Stimulated activated CD4-positive, alpha-beta T cell treated with anti-CD3 and anti-CD28 coated beads, Interleukin-4, amount 100 ng/mL, for 4 hours (primary cell): ENCODE measurements at regions not wholly inside any gene's neighbourhood (a gene's known extent, or its start where the extent isn't known, plus 50 kb on each side); places are given as distances from the start of the nearest gene placed in this dataset.

ENCODE experiments used
- DNase-seq, 2 experiments: peaks; one replicate each; pipeline ENCODE4 v3.0.0-alpha.2; 2020

- no peak for DNase-seq
Measured at GRCh38 chr6:54574671-54575070, 266.4 kb downstream of the TINAG start.

GRCh38 chr6:54578261-54578660 is 268.3 kb upstream of the FAM83B start:
- no peak for DNase-seq

DNA sequence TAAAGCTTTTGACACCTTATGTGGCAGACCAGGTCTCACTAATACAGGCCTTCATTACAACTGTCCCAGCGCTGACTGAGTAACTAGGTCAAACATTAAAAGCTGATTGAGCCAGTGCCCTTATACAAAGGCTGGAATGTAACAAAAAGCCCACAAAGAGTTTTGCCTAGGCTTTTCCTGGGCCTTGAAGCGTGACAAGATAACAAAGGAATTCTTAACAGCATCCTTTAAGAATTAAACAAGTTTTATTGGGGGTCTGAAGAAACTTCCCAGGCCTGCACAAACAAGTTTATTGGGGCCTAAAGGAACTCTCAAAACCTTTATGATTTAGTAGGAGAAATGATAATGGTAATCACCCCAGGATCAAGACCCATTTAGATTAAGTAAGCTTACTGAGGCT is 267.6 kb upstream of the FAM83B start:
- no peak for DNase-seq

DNA sequence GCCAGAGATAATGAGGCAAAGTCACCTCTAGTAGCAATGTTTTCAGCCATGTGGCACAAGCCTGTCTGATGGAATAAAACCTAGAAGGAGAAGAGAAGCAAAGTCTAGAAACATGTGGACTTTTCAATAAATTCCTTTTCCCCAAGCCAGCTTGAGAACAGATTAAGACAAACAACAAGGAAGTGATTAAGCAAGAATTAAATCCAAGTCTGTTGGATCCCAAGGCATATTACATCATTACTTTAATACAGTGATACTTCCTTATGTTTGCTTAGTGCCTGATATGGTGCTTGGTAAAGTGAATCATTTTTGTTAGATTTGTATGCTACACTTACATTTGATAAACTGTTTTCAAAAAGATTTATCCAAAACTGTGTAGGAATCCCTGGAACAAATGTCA is 260.3 kb upstream of the FAM83B start:
- no peak for DNase-seq

DNA sequence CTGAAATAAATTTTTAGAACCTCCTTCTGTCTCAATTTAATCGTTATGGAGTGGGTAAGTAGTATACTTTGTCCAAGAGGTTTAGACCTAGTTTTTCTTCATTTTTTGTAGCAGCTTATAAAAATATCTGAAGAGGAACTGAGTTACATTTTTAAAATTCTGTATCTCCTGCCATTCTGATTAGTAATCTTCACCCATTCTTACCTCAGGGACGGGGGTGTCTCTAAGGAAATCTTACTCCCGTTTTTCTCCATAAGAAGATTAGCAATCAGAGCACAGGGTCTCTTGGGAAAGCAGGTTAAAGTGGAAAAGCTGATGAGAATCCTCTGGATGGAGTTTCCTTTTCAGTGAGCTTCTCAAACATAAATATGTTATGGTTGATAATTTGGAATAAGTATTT is 259.3 kb upstream of the FAM83B start:
- no peak for DNase-seq

DNA sequence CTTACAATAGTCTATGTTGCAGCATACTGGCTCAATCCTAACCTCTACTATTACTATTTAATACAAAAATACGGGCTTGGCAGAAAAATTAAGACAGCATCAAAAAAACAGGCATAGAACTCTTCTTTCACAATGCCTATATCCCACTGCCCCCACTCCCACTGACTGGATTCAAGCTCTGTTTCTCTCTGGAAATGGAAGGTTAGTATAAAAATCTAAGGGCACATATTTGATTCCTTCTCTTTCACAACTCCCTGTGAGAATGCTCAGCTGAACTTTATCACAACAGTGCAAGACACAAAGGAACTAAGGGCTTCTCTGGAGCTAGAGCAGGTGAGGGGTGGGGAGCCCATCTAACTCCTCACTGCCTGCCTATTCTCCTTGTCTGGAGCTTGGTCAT is 258.4 kb upstream of the FAM83B start:
- no peak for DNase-seq

DNA sequence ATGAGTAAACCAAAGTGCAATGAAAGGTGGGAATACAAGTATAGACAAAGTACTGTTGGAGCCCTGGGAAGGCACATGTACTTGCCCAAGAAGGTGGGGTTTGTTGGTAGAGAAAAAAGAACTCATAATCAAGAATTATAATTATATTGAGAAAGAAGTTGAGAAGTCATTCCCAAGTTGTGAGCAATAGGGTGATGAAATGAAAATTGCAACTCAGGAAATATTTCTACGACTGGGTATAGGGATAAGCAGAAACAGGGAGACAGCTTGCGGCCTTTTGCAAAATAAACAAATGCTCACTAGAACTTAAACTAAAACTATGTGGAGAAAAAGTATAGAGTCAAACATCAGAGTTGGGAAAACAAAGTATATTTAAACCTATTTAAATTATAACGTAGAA is 250.7 kb upstream of the FAM83B start:
- no peak for DNase-seq

DNA sequence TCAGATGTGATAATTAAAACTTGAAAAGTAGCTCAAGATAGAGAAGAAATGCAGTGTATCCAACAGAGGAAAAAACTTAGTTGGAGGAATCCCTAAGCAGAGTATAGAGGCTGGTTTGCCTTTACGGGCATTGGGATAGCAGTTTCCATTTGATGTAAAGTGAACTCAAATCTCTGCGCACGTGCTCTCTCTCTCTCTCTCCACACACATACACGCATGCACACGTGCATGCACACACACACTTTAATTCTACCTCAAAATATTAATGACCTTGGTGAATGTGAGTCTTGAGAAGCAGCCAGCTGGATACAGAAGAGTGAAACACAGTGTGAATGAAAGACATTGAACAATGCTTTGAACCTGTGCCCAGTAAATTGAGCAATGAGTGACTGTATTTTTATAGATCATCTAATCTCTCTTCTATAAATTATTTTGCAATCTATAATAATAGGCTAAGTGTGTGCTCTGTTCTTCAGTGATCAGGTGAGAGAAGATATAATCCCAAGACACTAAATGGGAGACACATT is 247.7 kb upstream of the FAM83B start:
- DNase-seq = no peak

DNA sequence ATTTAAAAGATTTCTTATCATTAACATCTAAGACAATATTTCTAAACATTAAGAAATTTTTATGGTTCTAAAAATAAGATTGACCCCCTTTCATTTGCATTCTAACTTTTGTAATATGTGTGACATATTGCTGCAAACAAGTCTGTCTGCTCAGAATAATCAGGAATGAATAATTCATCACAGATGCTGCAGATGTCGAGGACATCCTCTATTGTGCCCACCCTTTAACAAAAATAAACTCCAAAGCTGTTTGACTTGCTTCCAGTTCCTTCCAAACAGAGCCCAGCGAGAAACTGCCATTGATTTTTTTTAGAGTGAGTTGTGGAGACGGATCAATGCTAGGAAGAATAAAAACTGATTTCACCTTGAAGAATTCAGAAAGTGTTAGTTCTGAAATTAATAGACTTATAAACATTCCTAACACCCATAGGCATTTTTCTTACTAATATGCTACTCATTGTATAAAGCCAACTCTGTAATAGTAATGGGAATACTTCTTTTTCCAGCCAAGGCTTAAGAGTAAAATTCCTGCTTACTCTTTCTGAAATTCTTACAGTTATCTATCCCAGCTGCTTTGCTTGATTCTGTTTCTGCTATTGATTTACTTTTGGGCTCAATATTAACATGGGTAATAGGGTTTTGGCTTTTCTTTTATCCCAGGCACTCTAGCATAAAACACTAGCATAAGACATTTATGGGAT is 244.8 kb upstream of the FAM83B start:
- no peak for DNase-seq

- DNase-seq = no peak
Measured at GRCh38 chr6:54602591-54602990, 244.0 kb upstream of the FAM83B start.

DNA sequence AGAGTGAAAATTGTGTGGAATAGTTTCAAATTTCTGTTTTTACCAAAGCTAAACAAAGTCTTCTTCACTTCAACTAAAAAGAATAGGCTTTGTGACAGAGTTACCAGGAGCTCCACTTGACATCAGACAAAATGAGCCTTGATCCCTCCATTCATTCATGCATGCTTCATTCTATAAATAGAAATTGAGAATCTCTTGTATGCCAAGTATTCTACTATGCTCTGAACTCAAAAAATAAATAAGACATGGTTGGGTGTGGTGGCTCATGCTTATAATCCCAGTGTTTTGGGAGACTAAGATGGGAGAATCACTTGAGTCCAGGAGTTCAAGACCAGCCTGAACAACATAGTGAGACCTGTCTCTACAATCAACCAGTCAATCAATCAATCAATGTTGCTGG is 236.6 kb upstream of the FAM83B start:
- no peak for DNase-seq

DNA sequence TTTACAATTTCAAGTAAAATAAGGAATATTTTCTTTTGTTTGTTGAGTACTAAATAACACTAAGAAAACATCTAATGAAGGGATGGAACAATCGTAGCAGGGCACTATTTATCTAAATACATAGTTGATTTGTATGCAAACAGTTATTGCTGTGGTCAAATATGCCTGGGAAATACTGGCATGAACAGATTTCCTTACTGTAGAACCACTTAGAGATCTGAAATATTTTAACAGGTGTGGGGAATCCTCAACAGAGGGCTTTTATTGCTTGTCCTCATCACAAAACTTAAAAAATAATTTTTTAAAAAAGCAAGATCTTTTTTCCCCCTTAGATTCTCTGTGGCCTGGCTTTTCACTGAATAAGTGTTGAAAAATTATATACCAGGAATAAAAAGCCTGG is 233.0 kb upstream of the FAM83B start:
- DNase-seq = no peak

- DNase-seq = no peak
Measured at GRCh38 chr6:54614499-54615195, 231.9 kb upstream of the FAM83B start.

DNA sequence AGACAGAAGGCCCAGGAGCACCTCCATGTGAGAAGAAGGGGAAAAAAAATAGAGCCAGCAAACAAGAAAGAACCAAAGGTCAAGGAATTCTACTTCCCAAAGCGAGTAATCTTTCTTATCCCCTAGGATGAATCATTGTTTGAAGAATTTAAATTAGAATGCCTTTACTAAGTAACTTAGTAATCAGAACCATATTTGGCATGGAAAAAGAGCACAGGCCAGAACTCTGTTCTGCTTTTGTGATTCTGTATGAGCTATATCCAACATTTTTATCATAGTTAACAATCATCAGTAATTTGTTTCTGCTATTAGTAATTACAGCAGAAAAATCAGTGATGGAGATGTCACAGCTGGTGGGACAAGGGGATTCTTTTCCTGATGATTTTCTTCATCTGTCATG is 228.8 kb upstream of the FAM83B start:
- no peak for DNase-seq

DNA sequence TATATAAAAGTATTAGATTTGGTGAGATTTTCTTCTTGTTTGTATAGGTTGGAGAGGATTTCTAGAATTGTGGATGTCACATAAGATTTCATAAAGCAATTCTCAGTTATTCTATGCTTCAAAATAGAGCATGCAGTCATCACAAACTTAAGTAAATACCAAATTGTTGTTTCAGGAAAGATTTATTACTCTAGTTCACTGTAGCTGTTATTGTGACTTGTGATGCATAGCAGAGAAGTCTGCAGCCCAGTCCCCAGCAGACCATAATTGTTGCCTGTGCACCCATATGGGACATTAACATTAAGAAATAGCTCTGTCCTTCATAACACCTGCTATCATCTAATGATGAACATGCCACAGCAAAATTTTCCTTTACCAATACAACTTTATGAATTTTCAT is 228.0 kb upstream of the FAM83B start:
- no peak for DNase-seq

DNA sequence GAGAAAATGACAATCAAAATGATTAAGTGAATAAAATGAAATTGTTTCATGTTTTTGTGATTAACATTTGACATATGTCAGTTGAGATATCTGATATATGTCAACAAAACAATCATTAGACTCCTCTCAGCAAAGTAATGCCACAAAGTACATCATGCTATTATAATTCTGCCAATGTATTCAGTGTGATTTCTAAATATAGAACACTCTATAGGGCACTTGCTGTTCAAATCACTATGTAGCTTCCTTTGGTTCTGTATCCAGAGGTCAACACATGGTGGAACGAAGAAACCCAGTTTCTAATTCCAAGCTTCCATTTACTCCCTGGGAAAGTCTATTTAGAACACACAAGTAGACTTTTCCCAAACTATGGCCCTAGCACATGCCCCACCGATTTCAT is 227.5 kb upstream of the FAM83B start:
- no peak for DNase-seq

DNA sequence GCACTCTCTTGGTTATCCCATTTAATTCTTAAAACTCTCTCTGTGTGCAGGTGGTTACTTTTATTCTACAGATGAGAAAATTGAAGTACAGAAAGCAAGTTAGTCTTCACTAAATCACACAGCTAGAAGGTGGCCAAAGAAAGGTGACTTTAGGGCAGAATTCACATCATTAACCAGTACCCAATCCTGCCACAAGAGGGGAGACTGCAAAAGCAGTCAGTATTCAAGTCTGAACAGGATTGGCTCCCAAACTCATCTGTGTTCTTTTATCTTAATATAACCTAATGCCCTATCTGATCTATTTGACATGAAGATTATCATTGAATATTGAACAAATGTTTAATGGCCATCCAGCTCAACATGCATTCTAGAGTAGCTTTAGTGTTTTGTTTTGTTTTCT is 225.3 kb upstream of the FAM83B start:
- DNase-seq = no peak

GRCh38 chr6:54624216-54624615 is 222.4 kb upstream of the FAM83B start:
- DNase-seq = no peak

- DNase-seq = no peak
Measured at GRCh38 chr6:54624779-54625178, 221.8 kb upstream of the FAM83B start.

GRCh38 chr6:54629131-54629530 is 217.4 kb upstream of the FAM83B start:
- DNase-seq = no peak

DNA sequence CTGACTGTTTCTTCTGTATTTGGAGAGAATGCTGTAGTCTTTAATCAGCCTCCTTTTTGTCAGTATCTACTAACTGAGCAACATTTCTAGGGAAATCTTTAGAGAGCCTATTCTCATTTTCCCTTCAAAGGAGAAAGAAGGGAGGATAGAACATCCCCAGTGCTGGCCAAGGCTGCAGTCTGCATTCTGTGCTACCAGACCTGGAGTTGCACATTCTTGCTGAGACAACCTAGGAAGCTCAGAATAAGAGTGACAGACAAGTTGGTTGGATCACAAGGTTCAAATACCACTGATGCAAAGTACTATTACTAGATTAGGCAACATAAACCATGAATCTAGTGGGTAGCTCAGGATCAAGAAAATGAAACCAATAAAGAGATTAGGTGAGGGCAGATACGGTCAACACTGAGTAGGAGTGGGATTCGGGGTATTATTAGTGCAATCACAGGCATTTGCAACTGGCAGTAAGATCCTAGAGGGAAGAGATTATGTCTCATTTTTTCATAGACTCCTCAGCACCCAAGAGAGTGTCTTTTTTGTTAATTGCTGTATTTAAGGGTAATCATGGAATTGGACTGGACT is 213.5 kb upstream of the FAM83B start:
- no peak for DNase-seq

- DNase-seq = no peak
Measured at GRCh38 chr6:54633601-54634000, 213.0 kb upstream of the FAM83B start.

GRCh38 chr6:54640911-54641310 is 205.7 kb upstream of the FAM83B start:
- no peak for DNase-seq
